Activated T-cell treated with anti-CD3 and anti-CD28 coated beads for 1 hour (primary cell): ENCODE measurements at regions not wholly inside any gene's neighbourhood (a gene's known extent, or its start where the extent isn't known, plus 50 kb on each side); places are given as distances from the start of the nearest gene placed in this dataset.
"Not testable (repeated sequence)": the region's sequence is repeated elsewhere in the genome, so short reads cannot be mapped to it uniquely, and the experiment has no call there.

Experiments used
- DNase-seq: peaks from one replicate; pipeline ENCODE4 v3.0.0-alpha.2; 2020; ENCODE audit warnings: low read depth

GRCh38 chr1:58060559-58061170 is 485.9 kb downstream of the OMA1 start:
- DNase-seq: no peak

- DNase-seq: no peak
Measured at GRCh38 chr1:58059789-58060188, 486.7 kb downstream of the OMA1 start.

DNA sequence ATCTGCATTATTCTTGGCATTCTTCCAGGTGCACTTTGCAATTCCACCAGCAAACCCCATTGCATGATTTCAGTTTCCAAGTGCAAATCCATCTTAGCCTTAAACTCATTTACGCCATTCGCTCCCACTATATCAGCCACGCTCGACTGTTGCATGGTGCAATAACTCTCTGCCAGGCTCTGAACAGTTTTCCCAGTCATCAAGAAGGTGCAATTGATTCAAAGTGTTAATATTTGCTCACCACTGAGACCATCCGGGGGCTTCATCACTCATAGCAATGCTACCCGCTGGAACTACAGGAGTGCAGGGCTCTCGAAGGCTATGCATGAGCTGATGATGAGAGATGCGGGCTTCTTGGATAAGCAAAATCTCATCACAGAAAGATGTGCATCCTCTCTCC is 488.2 kb downstream of the OMA1 start:
- no peak for DNase-seq

DNA sequence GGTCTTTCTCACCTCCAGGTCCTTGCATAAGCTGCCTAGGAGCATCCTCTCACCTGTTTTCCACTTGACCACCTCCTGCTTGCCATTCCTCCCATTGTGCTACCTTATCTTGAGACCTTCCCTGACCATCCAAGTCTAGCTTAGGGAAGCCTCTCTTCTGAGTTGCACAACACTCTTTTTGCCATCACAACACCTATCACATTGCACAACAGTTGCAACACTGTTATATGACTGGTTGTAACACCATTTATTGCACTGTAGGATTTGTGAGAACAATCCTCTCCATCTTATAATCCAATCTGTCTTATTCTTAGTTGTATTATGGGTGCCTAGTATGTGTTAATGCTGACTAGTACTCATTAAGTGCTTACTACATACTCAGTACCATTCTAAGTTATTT is 488.7 kb downstream of the OMA1 start:
- no peak for DNase-seq

GRCh38 chr1:58051187-58051586 is 495.3 kb downstream of the OMA1 start:
- not testable (repeated sequence) for DNase-seq

DNA sequence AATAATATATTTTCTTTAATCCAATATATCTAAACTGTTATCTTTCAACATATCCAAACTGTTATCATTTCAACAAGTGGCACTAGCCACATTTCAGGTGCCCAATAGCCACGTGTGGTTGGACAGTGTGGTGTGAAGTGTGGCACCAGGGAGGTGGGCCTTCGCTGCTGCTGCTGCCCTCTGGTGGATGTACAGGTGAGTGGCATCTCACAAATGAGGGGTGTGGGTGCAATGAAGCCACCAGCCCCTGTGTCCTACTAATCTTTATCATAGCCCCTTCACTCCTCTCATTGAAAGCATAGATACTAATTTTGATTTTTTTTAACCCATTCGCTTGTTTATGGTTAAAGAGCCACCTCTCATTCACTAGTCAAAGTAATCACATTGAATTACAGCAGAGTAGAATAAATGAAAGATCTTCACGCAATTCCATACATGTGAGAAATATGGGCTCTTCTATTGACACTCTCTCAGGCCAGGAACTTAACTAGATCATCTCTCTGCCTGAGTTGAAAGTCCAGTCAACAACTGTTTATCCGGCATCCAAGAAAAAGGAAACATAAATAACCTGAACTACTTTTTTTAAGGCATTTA is 499.2 kb downstream of the OMA1 start:
- DNase-seq: peak; percentile 3

DNA sequence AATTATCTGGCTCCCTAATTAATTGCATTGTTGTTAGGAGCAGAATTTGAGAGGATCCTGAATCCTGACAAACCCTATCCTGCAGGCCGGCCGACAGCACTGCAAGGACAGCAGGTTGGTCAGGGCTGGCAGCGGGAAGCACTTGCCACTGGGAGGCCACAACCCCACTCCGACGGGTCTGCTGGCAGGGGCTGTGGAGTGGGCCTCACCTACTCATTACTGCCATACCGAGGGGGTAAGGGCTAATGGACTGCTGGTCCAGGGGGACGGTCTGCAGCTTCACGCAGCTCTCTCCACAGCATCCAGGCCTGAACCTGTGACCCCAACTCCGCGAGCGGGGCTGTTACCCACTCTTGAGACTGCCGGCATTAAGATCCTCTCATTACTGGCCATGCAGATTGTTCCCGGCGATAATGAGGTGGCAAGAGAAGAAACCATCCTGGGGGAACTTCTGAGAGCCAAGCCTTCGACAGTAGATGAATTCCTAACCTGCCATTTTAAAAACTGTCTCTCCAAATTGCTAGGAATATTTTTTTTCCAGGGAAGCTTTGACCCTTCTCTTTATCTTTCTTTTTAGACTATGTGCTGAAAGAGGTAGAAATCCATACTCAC is 501.3 kb downstream of the OMA1 start:
- no peak for DNase-seq

GRCh38 chr1:58041621-58042020 is 504.9 kb downstream of the OMA1 start:
- DNase-seq: no peak

DNA sequence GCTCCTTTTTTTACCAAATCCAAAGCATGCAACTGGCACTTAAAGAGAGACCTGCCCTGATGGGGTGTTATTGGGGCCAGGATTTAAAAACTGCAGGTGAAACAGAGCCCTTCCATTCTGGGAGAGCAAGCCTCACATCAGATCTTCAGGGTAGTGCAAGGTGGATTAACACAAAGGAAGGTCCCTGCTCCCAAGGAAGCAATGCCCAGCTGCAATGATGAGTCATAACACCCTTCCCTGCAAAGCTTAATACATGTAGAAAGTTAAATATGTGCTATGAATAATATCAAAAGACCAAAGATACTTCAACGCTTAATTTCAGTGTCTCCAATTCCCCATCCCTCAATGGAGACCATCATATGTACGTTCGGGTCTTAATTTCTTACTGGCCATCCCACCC is 508.0 kb downstream of the OMA1 start:
- DNase-seq: no peak

- DNase-seq: no peak
Measured at GRCh38 chr1:58035523-58035922, 511.0 kb downstream of the OMA1 start.

- no peak for DNase-seq
Measured at GRCh38 chr1:58033311-58033710, 513.2 kb downstream of the OMA1 start.

DNA sequence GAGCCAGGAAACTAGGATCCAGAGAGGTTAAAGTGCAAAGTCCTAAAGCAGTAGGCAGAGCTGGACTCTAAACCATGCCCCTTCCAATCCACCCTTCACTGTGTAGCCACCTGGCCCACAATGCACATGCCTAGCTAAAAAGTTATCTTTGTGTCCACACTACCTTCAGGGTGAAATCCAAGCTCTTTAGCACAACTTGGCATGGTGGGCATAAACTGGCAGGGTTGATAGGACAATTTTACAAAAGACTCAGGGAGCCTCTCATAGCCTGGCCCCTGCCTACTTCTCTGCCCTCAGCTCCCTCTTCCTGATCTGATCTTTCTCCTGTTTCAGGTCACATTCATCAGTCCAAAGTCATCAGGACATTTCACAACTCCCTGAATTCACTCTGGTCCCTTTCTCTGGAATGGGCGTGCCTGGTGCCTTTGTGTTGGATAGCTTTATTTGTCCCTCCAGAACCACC is 513.9 kb downstream of the OMA1 start:
- DNase-seq: no peak

DNA sequence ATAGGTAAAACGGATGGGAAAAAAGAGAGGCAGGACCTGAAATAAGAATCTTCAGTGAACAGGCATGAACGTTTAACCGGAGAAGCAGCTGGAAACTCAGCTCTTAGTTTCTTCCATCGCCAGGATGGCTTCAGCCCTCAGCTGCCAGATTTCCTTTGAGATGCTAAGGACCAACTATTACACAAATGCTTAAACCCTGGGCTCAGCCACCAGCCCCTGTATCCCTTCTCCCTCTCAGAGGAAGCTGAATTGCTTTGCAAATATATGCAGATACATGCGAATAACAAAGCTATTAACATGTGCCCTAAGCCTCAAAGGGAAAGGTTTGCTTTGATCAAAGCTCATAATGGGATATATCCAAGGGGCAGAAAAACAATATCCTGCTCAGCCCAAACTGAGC is 515.1 kb downstream of the OMA1 start:
- no peak for DNase-seq

GRCh38 chr1:58030456-58030855 is 516.1 kb downstream of the OMA1 start:
- no peak for DNase-seq

GRCh38 chr1:58017641-58018040 is 528.9 kb downstream of the OMA1 start:
- no peak for DNase-seq

GRCh38 chr1:58013237-58013636 is 533.3 kb downstream of the OMA1 start:
- DNase-seq: no peak

DNA sequence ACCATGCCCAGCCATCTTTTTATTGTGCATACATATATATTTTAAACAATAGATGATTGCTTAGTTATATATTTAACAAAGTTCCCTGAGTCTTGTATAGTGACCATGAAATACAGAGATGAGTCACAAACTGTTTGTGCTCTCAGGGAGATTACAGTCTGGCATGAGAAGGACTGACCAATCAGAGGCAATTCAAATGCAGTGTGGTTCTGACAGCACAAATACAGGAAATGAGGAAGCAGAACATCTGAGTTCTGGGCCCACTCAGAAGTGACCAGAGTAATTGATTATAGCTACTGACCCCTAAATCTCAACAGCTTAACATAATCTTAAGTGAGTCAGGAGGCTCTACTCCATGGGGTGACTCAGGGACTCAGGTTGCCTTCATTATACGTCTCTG is 534.5 kb downstream of the OMA1 start:
- no peak for DNase-seq

DNA sequence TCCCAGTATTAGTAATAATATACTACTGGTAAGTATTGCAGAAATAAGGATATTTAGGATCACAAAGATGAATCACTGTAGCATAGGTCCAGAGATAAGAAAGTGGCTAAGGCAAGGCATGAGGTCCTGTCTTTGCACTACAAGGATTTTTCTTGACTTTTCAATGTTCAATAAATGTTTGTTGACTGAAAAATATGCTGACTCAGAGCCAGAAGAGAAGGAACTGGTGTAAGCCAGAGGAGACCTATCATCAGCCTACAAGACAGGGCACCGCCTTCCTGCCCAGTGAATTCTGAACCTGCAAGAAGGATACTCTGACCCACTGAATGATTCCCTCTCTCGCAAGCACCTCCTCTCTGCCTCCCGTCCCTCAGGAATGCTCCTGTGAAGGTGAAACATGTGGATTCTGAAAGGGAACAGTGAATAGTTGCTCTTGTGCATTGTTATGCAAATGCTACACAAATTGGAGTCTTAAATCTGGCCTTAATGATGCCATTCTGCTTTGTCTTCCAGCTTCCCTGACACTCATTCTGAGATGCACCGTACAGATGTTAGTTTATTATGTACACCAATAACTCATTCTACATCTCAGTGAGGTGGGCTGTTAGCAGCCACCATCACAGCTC is 540.0 kb downstream of the OMA1 start:
- no peak for DNase-seq

DNA sequence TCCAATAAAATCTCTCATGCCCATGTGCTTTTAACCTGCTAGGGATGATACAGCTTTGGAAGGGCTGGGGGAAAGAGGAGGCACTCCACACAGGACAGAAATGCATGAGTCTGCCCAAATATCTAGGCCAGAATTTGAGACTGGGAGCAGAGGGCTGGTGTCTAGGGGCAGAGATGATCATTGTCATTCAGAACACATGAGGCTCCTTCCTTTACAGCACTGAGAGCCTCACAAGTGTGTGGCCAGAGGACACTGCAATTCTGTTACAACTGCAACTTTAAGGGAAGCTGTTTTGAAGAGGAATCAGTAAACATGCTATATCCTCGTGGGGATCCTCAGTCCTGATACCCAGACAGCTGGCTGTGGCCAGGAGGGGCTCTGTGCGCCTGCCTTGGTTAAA is 541.3 kb downstream of the OMA1 start:
- no peak for DNase-seq

DNA sequence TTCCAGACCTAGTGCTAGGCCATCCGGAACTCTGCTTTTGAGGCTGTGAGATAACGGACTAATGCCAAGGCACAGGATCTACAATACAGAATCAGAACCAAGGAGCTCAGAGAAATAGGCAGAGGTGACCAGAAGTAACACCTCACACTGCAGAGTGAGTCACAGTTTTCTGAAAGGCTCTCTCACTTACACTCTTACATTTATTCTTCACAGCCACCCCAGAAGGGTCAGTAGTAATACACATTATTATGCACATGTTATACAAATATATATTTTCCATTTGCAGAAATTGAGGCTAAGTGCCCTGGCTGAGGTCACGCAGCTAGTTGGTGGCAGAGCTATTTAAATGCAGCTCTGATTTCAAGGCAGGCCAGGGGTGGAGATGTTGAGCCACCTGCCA is 542.5 kb downstream of the OMA1 start:
- DNase-seq: no peak

GRCh38 chr1:58003059-58003458 is 543.5 kb downstream of the OMA1 start:
- no peak for DNase-seq

GRCh38 chr1:58000821-58001220 is 545.7 kb downstream of the OMA1 start:
- no peak for DNase-seq

- no peak for DNase-seq
Measured at GRCh38 chr1:58000116-58000515, 546.4 kb downstream of the OMA1 start.
